ENCODE measurements at regions not wholly inside any gene's neighbourhood (a gene's known extent, or its start where the extent isn't known, plus 50 kb on each side); places are given as distances from the start of the nearest gene placed in this dataset.

- Histone ChIP-seq H3K79me2 (no peaks in the 10 kb centered on the region), H3K9me2 (replicated peaks; ENCODE audit: insufficient read depth) (no peaks in the 10 kb centered on the region), H3K27ac (peak overlapping the region; percentile 87), H3K9me3 (ENCODE audit: low read depth) (no peaks in the 10 kb centered on the region), H3K27me3 (no peaks in the 10 kb centered on the region), H2AFZ (no peak overlapping the region), H3K4me1 (ENCODE audit: insufficient read depth) (peaks cover 7% of the 10 kb centered on the region), H3K4me3 (no peak overlapping the region), H3K36me3 (replicated peaks; ENCODE audit: insufficient read depth, low read depth) (no peaks in the 10 kb centered on the region), H3K4me2 (peak overlapping the region; percentile 65), H4K20me1 (ENCODE audit: insufficient read depth, poor library complexity, severe bottlenecking) (no peaks in the 10 kb centered on the region)
- peak; percentile 17 for DNase-seq (ENCODE audit: low spot score)
- TF ChIP-seq EZH2phosphoT487 (IDR thresholded peaks at IDR 0.05; ENCODE audit: low read depth, severe bottlenecking, unreplicated experiment) (no peak), CTCF (IDR thresholded peaks at IDR 0.05; ENCODE audit: poor library complexity) (no peak), EZH2 (IDR thresholded peaks at IDR 0.05; ENCODE audit: borderline replicate concordance) (no peak)
- WGBS (ENCODE audit: low lambda C conversion rate, missing lambda C conversion rate): 53% methylated on average over 8 of the region's 8 CpGs
Observed at GRCh38 chrX:20361081-20361889, 94.6 kb upstream of the RPS6KA3 start.

- Histone ChIP-seq H3K9me2 (replicated peaks; ENCODE audit: insufficient read depth) (no peaks in the 10 kb centered on the region), H4K20me1 (ENCODE audit: insufficient read depth, poor library complexity, severe bottlenecking) (no peaks in the 10 kb centered on the region), H2AFZ (no peak overlapping the region), H3K4me3 (no peak overlapping the region), H3K4me2 (no peak overlapping the region), H3K4me1 (ENCODE audit: insufficient read depth) (no peaks in the 10 kb centered on the region), H3K27ac (no peak overlapping the region), H3K9me3 (ENCODE audit: low read depth) (no peaks in the 10 kb centered on the region), H3K27me3 (no peaks in the 10 kb centered on the region), H3K79me2 (no peaks in the 10 kb centered on the region), H3K36me3 (replicated peaks; ENCODE audit: insufficient read depth, low read depth) (no peaks in the 10 kb centered on the region)
- WGBS (ENCODE audit: low lambda C conversion rate, missing lambda C conversion rate): 70% methylated on average over 7 of the region's 7 CpGs
- DNase-seq (ENCODE audit: low spot score): no peak
- TF ChIP-seq EZH2phosphoT487 (IDR thresholded peaks at IDR 0.05; ENCODE audit: low read depth, severe bottlenecking, unreplicated experiment): no peak
- TF ChIP-seq EZH2 (IDR thresholded peaks at IDR 0.05; ENCODE audit: borderline replicate concordance): no peak
- no peak for TF ChIP-seq CTCF (IDR thresholded peaks at IDR 0.05; ENCODE audit: poor library complexity)
Observed at GRCh38 chrX:20355187-20355586, 88.5 kb upstream of the RPS6KA3 start.

DNA sequence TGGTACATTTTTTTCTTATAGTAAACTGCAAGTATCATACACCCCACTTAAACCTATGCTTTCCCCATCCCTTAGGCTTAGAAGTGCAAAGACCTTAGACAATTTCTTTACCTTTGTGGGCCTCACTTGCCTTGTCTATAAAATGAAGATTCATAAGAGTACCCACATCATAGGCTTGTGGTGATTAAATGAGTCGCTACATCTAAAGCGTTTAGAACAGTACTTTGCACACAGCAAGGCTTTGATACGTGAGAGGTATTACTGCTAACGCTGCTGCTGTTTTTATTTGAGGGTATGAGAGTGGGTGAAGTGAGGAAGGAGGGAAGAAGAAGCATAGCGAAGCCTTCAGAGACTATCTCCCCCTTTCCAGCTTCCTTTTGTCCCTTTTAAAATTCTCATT is 87.8 kb upstream of the RPS6KA3 start:
- H3K4me2 ChIP-seq: no peak overlapping the region
- no peaks in the 10 kb centered on the region for H3K36me3 ChIP-seq (replicated peaks; ENCODE audit: insufficient read depth, low read depth)
- no peaks in the 10 kb centered on the region for H3K9me3 ChIP-seq (ENCODE audit: low read depth)
- H4K20me1 ChIP-seq (ENCODE audit: insufficient read depth, poor library complexity, severe bottlenecking): no peaks in the 10 kb centered on the region
- no peaks in the 10 kb centered on the region for H3K79me2 ChIP-seq
- H3K4me3 ChIP-seq: no peak overlapping the region
- no peak for DNase-seq (ENCODE audit: low spot score)
- H2AFZ ChIP-seq: no peak overlapping the region
- no peak for TF ChIP-seq EZH2 (IDR thresholded peaks at IDR 0.05; ENCODE audit: borderline replicate concordance)
- no peak for TF ChIP-seq EZH2phosphoT487 (IDR thresholded peaks at IDR 0.05; ENCODE audit: low read depth, severe bottlenecking, unreplicated experiment)
- no peak for TF ChIP-seq CTCF (IDR thresholded peaks at IDR 0.05; ENCODE audit: poor library complexity)
- H3K9me2 ChIP-seq (replicated peaks; ENCODE audit: insufficient read depth): no peaks in the 10 kb centered on the region
- no peaks in the 10 kb centered on the region for H3K4me1 ChIP-seq (ENCODE audit: insufficient read depth)
- 65% methylated on average over 5 of the region's 5 CpGs for WGBS (ENCODE audit: low lambda C conversion rate, missing lambda C conversion rate)
- H3K27ac ChIP-seq: no peak overlapping the region
- no peaks in the 10 kb centered on the region for H3K27me3 ChIP-seq

Data from hepatocyte (in vitro differentiated cells).